HG02943 (cell line): ENCODE measurements at regions not wholly inside any gene's neighbourhood (a gene's known extent, or its start where the extent isn't known, plus 50 kb on each side); places are given as distances from the start of the nearest gene placed in this dataset.

Source experiments
- ATAC-seq: cut with Tn5 transposase; IDR thresholded peaks from one replicate; pipeline ENCODE4 v1.9.1; 2021; ENCODE audit warnings: mild to moderate bottlenecking, low read depth, moderate library complexity; ENCODE audit not compliant: unreplicated experiment

DNA sequence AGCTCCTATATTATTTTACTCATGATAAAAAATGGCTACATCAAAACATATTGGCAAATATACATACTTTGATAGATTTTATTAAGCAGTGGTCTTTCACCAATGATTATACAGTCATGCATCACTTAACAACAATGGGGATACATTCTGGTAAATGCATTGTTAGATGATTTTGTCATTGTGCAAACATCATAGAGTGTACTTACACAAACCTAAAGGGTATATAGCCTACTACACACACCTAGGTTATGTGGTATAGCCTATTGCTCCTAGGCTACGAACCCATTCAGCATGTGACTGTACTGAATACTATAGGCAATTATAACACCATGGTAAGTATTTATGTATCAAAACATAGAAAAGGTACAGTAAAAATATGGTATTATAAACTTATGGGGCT, 98.9 kb upstream of the IL6 start:
- ATAC-seq = no peak

DNA sequence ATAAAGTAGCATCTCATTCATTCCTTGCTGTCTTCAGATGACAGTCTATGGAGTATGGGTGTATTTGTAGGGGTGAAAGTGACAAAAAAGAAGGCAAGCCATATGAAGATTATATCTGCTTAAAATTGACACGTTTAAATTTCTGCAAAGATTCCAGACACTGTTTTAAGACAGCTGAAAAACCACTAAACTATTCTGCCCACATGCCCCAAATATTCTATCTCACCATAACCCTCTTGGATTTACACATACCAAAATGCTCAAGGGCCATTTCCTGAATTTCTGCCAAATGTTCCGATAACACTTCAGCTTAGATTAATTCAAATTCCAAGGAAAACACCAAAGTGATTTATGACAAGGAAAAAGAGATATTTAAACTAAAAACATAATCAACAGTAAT, 99.9 kb upstream of the IL6 start:
- ATAC-seq = no peak

DNA sequence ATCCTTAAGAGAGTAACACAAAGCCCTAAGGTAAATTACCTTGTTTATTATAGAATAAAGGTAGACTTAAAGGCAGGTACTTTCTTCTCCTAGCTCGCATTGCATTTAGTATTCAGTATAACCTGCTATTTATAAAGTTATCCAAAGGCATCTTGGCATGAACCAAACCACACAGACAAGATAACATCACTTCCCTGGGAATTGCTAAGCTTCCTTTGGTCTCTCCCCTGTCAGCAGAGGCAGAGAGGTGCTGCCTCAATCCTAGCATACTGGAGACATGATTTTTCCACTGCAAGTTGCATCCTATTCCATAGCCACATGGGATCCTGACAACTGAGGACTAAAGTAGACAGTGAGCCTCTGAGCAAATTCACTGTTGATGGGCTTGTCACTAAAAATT, 101.7 kb upstream of the IL6 start:
- ATAC-seq = no peak

DNA sequence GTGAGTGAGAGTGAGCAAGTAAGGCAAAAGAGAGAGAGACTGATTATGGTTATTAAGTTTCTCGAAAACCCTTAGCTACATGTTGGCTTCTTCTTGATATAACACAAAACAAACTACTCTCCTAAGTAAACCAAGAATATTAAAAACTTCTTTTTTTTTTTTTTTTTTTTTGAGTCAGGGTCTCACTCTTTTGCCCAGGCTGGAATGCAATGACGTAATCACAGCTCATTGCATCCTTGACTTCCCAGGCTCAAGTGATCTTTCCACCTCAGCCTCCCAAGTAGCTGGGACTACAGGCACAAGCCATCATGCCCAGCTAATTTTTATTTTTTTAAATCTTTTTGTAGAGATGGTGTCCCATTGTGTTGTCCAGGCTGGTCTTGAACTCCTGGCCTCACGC, 102.2 kb upstream of the IL6 start:
- no peak for ATAC-seq

DNA sequence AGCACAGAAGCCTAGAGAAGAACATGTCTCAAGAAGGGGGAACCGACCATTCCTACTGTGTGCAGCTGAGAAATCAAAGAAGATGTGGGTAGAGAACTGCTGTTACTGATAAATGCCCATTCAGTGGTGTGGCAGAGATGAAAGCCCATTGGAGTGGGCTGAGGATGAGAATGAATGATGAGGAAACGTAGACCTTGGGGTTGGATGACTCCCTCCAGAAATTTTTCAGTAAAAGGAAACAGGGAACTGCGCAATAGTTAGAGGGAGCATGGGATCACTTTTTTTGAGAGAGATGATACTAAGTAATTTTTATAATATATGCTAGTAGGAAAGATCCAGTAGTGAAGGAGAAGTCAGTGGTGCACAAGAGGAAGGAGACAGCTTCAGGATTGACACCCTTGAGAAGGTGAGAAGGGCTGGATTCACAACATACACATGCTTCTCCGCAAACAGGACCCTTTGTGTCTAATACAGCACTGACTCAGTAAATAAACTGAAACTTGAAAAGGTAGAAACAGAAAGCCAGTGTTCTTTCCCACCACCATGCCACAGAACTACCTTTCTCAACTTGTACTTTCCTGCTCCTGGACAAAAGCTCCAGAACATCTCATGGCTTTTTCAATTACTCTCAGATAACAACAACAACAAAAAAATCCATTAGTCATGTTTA, 104.7 kb upstream of the IL6 start:
- no peak for ATAC-seq

DNA sequence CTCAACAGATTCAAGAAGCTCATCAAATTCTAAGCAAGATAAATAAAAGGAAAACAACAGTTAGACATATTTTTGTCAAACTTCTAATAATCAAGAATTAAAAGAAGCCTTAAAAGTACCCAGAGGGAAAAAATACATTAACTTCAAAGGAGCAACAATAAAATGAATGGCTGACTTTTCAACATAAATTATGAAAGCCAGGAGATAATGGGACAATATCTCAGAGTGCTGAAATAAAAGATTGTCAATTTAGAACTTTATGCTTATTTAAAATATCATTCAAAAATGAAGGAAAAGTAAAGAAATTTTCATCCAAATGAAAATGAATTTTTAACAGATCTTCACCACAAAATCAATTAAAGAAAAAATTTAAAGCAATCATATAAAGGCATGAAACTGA, 108.5 kb upstream of the IL6 start:
- ATAC-seq = no peak

DNA sequence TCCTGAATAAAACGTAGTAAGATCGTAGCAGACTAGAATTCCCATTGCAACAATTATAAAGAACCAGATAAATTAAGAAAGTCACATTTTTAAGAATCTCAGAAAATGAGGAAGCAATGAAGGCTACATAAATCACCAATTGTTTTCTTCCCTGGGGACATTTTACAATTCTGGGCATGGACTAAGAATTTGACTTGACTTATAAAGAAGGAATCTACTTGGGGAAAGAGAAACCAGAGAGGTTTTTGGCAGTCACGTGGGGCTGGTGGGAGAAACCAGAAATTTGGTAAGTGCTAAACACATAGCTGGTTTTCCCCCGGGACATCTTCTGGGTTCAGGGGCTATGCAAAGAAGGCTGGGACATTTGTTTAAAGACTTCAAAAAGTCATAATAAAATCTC, 109.8 kb upstream of the IL6 start:
- no peak for ATAC-seq

DNA sequence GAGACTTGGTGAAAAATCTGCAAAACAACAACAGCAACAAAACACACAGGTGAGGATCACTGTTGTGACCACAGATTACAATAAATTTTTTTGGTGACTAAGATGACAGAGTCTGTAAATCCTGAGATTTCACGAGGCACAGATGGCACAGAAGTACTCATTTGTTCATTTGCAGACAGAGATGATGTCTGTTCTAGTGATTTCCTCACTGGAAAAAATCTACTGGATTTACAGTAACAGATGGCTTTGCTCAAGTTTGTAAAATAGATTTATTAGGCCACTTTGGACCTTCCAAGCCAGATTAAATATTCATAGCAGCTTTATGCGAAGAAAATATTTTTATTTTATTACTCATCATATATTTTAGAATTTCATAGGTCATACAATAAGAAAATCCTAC, 113.5 kb upstream of the IL6 start:
- no peak for ATAC-seq

DNA sequence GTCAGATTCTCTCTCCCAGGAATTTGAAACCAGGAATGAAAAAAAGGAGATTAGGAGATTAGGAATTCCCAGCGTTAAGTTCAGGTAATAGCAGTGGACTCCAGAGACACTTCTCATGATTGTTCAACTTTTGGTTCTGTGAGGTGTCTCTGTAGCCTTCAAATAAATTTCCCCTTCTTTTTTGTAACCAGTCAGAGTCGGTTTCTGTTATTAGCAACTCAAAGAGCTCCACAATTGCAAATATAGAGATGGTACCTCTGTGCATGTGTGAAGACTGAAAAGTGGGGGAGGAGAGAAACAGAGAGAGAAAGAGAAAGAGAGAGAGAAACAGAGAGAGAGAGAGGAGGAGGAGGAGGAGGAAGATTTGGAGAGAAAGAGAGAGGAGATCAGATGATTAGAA, 112.8 kb upstream of the STEAP1B start:
- no peak for ATAC-seq

DNA sequence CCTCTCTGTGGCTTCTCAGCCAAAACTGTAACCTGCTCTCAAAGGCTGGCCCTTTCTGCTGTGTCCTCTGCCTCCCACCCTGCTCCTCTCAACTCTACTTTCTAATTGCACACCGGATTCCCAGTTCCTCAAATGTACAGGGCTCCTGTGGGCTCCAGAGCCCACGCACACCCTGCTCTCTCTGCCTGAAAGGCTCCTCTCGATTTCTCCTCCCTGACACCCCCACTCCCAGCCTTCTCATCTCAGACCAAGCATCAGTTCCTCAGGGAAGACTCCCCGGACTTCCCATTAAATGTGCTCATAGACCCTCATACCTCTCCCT, 111.7 kb upstream of the STEAP1B start:
- no peak for ATAC-seq

DNA sequence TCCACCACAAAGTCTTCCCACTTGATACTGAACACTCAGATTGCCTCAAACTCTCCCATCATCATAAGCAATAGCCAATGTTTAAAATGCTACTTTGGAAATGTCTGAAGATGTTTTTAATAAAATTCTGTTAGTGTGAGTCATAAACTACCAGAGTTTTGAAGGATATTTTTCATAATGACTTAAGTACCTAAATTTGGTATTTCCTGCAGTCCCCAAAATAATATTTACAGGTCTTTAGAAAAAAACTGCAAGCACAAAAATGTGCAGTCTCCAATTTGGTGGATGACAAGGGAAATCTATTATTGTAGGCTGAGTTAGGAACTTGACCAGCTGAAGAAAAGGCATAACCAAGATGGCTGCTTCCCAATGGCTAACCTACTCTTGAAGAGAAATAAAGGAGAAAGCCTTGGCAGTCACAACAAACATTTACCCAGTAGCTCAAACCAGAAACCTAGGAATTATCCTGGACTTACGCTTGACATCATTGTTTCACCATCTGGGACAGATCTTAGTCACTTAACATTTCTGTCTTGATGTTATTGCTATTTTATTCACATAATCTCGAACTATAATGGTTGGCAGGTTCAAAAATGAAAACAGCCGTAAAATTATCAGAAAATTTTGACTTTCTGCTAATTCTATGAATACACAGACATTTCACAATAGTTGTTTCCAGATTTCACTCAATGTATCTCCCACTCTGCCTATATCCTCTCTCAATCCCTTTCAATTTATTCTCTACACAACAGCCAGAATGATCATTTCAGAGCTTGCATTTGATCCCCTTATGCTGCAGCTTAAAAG, 111.2 kb upstream of the STEAP1B start:
- ATAC-seq = no peak

DNA sequence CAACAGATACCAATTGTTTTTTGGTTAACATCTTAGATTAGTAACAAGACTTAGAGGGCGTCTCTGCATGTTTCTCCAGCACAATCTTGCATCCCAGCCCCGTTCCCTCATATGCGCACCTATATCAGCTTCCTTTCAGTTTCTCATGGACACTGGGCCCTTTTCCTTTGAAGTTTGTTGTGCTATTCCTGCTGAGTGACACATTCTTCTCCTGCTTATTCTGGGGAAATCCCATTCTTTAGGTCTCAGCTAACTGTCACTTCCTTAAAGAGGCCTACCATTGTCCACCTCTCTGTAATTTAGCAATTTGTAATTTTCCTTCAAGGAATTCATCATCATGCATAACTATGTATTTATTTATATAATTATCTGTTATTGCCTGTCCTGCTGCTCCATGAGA, 110.3 kb upstream of the STEAP1B start:
- ATAC-seq = no peak

DNA sequence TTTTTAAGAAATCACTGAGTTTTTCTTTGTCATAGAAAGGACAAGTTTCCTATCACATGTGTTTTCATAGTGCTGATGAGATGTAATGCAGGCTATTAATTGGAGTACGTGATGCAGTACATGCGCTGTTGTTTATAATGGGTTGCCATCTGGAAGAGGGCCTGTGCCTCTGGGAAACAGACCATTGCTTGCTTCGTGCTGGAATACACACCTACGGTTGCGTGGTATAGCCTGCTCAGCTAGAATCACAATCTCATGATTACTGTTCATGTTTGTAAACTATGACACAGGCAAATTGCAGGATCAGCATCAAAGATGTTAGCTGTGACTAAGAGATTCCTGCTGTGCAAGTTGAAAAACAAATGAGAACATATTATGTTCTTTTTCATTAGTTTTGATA, 107.2 kb upstream of the STEAP1B start:
- ATAC-seq = no peak

DNA sequence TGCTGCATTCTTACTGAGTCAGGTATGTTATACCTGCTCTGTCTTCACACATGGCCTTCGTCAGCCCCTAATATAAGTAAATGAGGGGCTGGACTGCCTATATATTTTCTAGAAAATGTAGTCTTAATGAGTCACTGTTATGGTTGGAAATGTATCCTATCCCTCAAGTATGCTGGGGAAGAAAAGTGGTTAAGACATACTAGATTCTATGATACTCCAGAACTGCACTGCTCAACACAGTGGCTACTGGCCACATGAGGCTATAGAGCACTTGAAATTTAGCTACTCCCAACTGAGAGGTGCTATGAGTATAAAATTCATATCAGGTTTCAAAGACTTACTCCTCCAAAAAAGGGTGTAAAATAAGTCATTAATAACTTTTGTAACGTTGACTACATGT, 104.3 kb upstream of the STEAP1B start:
- no peak for ATAC-seq

DNA sequence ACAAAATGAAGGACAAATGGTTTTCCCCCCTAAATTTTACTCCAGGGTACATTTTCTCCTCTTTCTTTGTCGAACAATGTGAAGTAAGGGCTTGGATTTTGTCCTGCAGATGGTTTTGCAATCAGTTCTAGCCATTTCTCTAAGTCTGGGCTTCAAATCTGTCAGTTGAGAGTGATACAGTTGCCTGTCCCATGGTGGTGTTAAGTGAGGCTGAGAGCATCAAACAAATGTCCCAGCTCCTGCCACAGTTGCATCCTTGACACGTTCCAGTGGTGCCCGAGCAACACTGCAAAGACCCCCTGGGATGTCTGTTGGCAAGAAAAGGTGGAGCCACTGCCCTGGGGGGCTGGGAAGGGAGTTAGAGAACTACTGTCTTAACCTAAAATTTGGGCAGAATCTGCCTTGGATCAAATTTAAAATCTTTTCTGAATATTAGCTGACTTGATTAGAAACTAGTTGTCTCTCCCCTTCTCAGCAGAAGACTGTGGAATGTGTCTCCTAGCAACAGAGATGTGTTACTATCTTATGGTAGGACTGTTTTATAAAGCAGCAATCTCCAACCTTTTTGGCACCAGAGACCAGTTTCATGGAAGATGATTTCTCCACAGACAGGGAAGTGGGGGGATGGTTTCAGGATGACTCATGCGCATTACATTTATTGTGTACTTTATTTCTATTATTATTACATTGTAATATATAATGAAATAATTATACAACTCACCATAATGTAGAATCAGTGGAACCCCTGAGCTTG, 102.0 kb upstream of the STEAP1B start:
- ATAC-seq = no peak

DNA sequence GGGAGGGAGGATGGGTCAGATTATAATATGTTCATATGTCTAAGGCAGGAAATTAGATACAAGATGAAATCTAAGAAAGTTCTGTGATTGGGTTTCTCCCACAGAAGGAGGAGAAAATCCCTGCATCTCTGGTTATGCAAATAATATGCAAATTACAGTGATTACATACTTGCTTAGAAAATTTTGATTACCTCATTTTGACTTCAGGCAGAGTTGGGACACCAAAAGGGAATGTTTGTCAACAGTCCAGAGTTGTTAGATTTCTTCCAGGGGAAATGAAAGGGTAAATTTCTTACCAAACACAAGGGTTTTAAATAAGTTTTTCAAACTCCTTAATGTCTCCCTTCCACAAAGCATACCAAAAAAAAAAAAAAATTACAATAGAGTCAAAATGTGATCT, 101.4 kb upstream of the STEAP1B start:
- no peak for ATAC-seq

DNA sequence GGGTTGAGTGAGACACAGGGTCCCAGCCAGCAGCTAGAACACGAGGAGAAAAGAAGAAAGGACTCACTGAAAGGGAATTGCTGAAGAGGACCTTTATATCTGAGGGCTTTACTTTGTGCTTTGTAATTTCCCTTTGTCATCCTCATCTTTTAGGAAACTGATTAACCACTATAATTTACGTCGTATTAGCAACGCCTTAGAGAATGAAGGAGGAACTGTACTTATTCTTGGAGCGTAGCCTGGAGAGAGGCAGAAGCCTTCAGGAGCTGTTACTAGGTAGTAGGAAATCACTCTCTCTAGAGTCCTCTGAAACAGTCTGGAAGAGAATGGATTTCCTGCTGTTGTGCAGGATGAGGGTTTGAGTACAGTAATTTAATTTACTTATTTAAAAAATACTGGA, 101.0 kb upstream of the STEAP1B start:
- no peak for ATAC-seq

DNA sequence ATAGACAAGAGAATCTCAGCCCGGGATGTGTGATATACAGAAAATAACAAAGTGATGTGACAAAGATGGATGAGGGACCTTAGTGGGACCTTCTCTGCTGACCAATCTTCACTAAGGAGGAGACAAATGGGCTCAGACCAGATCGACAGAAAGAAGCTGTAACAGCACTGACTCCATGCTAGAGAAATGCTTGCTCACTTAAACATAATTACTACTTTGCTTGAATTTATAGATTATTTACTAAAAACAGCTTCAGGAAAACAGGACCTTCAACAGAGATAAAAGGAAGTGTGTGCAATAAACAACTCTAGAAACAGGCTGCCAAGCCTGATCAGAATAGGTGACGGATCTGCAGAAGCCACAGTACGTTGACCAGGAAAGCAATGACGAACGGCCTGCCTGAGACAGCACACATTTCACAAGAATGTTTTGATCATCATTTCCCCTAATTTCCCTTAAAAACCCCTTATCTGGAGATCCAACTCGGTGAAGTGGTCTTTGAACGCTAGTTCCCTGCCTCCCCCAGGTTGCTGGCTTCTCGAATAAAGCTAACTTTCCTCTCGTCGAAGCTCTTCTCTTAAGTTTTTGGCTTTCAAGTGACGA, 98.4 kb upstream of the STEAP1B start:
- no peak for ATAC-seq

DNA sequence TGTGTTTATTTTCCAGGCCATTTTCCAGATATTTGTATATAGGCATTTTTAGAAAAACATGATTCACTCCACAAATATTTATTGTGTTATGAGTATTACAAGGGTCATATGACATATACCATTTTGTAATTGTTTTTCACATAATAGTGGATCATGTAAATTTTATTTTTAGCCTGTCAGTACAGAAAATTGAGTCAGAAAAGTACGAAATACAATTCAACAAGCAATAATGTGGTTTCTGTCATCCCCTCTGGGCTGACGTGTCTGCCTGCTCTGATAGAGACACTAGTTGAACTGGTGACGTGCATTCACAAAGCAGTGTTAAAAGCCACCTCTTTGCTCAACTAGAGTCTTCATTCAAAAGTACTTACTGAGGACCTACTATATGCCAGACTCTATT, 97.9 kb upstream of the STEAP1B start:
- ATAC-seq = no peak

DNA sequence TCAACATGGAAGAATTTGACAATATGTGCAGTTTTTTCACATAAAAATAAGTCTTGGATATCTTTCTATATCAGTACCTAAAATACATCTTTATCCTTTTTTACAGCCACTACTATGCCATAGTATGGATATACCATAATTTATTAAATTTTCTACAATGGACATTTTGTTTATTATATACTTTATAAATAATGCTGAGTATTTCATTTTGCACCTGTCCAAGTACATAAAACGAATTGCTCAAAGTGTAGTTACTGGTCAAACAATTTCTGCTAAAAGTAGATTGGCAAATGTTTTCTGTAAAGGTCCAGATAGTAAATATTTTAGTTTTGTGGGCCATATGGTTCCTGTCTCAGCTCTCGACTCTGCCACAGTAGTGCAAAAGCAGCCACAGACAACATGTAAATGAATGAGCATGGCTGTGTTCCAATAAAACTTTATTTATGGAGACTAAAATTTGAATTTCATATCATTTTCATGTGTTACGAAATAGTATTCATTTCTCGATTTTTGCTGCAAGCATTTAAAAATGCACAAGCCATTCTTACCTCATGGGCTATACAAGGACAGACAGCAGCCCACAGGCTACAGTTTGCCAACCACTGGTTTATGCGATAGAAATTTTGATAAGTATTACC, 96.9 kb upstream of the STEAP1B start:
- ATAC-seq = no peak

DNA sequence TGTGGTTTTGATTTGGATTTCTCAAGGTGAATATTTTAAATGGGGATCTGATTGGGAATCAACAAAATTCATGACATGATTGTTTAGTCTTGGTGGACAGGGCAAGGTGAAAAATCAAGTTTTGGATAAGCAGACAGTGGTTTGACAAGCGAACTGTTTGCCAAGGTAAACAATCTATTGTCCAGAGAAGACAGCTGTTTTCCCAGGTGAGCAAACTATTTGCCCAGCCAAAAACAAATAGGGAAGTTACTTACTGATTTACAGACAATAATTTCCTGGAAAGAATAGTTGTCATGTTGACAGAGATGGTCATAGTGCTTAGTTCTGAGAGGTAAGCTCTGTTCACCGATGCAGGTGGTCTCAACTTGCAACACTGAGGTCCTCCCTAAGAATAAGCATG, 94.0 kb upstream of the STEAP1B start:
- no peak for ATAC-seq
